ENCODE measurements at regions not wholly inside any gene's neighbourhood (a gene's known extent, or its start where the extent isn't known, plus 50 kb on each side); places are given as distances from the start of the nearest gene placed in this dataset.
"Not testable (repeated sequence)": the region's sequence is repeated elsewhere in the genome, so short reads cannot be mapped to it uniquely, and the experiment has no call there.

DNA sequence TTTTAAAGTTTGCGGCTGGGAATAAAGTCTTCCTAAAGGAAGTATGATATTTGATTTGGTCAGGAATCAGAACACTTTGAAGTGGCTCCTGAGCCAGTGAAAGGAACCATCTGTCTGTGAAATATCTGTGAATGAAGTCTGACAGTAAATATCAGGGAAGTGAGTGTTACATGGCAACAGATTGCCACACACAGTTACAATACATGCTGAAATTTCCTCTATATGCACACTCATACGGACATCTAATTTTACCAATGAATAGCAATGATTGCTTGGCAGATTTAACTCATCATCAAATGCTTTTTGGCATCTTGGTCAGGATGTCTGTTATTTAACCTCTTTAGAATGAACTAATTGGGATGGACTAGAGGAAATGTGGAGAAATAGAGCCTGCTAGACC, 1023.8 kb downstream of the FAT4 start:
- DNase-seq (ENCODE audit: low read depth in 2 of 2), result no peak

DNA sequence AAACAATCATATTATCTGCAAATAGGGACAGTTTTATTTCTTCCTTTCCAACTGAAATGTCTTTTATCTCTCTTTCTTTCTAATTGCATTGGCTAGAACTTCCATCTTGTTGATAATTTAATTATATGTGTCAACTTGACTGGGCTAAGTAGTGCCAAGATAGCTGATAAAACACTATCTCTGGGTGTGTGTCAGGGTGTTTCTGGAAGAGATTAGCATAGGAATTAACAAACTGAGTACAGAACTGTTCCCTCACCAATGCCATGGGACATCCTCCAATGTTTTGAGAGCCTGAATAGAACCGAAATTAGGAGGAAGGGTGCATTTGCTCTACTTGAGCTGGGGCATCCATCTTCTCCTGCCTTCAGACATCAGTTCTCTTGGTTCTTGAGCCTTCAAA, 1027.2 kb downstream of the FAT4 start:
- DNase-seq (ENCODE audit: low read depth in 2 of 2), result no peak

DNA sequence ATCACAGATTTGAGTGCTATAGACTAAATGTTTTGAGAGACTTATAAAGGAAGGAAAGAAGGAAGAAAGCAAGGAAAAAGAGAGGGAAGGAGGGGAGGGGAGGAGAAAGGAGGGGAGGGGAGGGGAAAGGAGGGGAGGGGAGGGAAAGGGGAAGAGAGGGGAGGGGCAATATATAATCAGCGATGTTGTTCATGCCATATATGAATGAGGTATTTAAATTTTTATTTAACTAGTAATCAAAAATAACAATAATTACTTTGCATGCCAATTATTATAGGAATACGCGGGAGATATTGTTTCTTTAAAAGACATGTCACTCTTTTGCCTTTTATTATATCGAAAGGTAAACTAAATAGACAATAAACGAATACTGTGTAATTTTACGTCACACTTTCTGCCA, 1029.7 kb downstream of the FAT4 start:
- no peak for DNase-seq (ENCODE audit: low read depth in 2 of 2)

DNA sequence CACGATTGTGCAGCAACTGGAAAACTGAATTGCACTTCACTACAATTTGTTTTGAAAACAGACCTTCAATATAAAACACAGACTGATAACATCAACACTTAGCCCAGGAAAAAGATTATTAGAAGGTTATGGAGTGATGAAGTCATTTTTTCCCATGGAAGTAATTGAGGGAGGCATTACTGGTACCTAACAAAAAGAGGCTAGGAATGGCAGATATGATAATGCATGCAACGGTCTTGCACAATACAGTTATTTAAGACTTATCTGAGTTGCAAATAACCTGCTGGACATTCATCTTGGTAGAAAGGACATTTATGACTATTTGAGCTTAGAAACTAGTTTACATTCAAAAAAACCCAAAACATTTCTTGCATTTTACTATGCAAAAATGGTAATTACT, 1031.9 kb downstream of the FAT4 start:
- no peak for DNase-seq (ENCODE audit: low read depth in 2 of 2)

DNA sequence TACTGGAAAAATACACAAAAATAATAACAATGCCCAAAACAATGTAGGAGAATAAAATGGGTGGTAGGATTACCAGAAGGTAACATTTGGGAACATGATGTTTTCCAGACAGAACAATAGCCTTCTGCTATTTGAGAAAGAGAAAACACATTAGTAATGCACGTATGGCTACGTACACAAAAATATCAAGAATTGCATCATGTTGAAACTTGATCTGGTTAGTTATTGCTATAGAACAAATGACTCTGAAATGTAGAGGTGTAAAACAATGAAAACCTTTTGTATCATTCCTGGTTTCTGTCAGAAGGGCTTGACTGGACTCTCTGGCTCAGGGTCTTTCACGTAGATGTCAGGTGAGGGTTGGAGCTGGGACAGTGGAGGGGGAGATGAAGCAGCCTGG, 1040.0 kb downstream of the FAT4 start:
- no peak for DNase-seq (ENCODE audit: low read depth in 2 of 2)

DNA sequence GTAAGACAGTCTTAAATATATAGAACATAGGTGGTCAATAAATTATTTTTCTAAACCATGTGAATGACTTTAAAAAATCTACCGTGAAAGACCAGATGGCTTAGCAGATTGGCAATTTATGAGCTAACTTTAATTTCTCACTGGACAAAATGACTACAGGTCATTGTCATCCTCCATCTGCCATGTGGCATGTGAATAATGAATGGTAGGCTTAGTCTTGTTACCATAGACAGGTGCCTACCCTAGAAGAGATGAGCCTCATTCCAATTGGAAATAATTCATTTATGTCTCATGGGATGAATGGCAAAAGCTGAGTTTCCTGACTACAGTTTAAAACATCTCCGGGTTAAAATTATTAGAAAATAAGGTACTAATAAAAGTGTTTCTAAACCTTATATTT, 1043.3 kb downstream of the FAT4 start:
- DNase-seq (ENCODE audit: low read depth in 2 of 2), result no peak

DNA sequence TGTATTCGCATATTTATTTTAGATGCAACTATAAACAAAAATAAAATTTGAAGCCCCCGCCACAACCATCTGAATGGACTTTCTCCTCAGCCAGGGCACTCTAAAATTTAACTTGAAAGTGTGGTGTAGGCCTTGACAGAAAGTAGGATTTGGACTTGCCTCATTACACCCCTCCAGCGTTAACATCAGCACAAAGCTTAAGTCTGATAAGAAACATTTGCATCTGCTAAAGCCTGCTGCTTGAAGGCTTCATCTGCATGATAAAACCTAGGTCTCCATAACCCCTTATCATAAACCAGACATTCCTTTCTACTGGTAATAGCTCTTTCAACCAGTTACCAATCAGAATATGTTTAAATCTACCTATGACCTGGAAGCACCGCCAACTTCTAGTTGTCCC, 1046.5 kb downstream of the FAT4 start:
- no peak for DNase-seq (ENCODE audit: low read depth in 2 of 2)

DNA sequence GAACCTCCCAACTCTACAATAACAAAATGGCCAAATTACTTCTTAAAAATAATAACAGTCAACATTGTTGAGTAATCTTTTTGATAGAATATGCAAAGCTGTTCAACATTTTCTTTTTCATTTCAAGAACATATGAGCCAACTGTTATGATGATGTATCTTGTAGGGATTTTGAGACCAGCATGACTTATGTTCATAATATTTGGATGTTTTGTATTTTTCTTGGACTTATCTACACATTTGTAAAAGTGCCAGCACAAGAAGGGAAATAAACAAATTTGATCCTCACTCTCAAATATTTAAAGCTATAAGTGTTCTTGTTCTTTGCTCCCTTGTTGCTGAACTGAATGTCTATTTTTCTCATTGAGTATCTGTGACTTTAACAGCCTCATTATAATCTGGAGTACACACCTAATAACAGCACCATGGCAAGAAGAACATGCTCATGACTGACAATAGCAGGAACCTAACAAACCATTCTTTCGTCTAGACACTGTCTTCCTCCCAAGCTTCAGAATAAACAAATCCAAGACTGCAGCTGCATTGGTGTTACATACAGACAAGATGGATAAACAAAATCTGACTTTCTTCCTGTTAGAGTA, 1049.7 kb downstream of the FAT4 start:
- no peak for DNase-seq (ENCODE audit: low read depth in 2 of 2)

DNA sequence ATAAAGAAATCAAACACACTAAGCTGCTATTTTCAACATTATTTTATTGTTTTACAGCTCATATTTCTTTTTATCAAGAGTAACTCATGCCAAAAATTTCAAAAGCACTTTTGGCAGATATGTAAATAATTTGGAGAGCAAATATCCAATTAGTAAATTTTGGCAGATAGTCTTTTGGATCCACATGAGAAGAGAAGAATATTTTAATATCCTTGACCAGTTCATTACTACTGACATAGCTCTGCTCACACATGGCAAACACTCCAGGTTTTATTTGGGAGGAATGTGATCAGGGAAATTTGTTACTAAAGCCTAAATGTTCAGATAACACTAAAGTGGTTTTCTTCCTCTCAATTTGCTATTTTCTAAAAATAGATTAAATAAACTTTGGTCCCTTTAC, 1054.3 kb downstream of the FAT4 start:
- no peak for DNase-seq (ENCODE audit: low read depth in 2 of 2)

DNA sequence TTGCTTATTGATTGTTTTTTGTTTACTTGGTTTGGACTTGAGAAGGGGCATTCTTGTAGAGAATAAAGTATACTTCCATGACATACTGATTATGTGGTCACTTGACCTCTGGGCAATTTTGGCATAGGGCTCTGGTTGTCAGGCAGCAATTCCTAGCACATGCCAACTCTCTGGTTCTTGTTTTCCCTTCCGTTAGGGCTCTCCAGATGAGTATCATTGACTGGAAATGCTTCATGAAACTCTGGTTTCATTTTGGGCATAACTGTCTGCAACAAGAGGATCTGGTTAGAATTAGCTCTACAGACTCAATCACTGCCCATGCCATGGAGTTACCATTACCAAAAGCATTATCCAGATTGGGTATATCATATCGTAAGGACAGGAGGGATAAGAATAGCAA, 1057.9 kb downstream of the FAT4 start:
- DNase-seq (ENCODE audit: low read depth in 2 of 2), result no peak

DNA sequence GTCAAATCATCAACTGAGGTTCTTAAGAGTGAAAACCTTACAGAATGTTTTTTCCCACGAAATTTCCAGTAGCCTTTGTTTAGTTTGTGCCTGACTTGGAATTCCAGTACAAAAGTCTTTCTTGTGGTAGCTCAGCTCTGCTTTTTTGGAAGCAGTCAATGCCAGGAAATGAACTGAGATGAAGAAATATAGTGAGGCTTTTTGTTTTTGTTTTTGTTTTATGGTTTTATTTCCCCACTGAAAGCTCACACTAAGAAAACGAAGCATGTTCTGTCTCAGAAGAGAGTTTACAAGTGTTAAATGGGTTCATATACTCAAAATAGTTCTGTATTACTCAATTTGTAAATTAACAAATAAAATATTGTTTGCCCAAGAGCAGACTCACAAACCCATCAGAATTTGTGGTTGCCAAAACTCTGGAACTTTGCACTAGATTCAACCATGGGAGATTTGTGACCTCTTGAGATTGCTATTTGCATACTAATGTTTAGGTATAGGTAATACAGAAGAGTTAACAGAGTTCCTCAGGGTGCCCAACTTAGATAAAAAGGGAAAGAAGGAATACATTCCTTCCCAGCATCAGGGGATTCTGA, 1060.8 kb downstream of the FAT4 start:
- DNase-seq (ENCODE audit: low read depth in 2 of 2), result no peak

DNA sequence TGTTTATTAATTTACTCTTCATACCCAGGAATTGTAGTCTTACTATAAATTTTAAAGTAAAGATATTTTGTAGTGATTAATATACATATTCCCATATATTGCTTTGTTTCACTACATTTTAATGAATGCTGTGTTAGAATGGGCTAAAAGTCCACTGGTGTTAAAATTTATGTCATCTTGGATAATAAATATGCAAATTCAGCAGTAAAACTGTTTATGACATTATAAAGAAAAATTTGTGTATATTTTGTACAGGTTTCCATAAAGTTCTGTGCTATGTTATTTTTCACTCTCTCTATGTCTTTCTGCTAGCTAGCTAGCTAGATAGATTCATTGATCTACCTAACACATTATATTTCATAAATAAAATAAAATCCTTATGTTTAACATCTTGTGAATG, 1071.2 kb downstream of the FAT4 start:
- DNase-seq (ENCODE audit: low read depth in 2 of 2), result no peak

DNA sequence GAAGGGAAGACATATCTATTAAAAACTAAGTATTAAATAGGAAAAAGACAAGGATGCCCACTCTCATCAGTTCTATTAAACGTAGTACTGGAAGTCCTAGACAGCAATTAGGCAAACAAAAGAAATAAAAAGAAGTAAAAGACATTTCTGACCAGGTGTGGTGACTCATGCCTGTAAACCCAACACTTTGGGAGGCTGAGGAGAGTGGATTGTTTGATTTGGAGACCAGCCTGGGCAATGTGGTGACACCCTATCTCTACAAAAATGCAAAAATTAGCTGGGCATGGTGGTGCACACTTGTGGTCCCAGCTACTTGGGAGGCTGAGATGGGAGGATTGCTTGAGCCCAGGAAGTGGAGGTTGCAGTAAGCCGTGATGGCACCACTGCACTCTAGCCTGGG, 1071.8 kb downstream of the FAT4 start:
- DNase-seq (ENCODE audit: low read depth in 2 of 2), result no peak

DNA sequence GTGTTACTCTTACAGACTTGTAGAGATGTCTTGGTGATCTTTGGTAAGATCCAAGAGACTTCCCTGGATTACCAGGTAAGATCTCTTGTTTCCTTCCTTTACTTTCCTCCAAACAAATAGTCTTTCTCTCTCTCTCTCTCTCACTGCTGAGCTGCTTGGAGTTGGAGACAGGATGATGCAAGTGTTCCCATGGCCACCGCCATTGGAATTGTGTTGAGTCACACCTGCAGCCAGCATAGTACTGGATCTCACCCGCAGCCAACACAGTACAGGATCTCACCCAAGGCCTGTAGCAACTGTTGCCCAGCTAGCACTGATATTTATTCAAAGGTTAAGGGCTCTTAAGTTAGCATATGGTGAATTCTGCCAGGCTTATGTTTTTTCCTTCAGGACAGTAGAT, 1080.9 kb downstream of the FAT4 start:
- DNase-seq (ENCODE audit: low read depth in 2 of 2), result no peak

DNA sequence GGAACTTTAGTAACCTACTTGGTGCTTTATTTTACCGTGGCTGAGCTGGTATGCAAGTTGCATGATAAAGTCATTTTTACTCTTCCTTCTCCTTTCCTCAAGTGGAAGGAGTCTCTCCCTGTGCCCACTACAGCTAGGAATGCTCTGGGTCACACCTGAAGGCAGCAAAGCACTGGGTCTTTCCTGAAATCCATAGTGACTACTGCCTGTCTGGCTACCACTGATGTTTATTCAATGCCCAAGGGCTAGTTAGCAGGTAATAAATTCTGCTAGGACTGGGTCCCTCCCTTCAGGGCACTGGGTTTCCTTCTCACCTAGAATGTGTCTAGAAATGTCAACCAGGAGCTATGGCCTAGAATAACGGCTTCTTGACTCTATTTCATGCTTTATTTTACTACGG, 1081.4 kb downstream of the FAT4 start:
- no peak for DNase-seq (ENCODE audit: low read depth in 2 of 2)

DNA sequence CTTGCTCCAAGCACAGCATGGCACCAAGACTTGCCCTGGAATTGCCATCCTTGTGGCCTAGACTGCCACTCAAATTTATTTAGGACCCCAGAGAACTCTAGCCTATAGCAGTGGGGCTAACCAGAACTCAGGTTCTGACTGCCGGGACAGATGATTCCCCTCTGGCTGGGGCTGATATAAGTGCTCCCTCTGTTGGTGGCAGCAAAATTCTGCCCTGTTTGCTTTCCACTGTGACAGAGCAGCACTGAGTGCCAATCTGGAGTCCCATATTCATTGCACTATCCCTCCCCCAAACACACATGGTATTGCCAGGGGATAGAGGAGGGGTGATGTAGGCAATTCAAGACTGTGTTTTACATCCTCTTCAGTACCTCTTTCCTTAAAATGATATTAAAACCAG, 1081.9 kb downstream of the FAT4 start:
- DNase-seq (ENCODE audit: low read depth in 2 of 2), result no peak

DNA sequence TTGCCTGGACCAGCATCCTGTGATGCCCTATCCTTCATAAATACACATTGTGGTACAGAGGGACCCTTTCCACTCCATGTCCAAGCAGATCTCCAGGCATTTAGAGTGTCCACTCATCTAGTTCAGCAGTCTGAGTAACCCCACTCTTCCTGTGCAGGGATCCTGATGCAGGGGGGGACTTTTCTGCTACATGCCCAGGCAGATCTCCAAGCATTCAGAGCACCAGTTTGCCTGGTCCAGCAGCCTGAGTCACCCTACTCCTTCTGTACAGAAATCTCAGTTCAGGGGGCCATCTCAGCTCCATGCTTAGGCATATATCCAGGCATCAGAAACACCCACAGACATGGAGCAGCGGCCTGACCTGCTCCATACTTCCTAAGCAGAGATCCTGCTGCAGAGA, 1089.8 kb downstream of the FAT4 start:
- DNase-seq (ENCODE audit: low read depth in 2 of 2), result no peak

DNA sequence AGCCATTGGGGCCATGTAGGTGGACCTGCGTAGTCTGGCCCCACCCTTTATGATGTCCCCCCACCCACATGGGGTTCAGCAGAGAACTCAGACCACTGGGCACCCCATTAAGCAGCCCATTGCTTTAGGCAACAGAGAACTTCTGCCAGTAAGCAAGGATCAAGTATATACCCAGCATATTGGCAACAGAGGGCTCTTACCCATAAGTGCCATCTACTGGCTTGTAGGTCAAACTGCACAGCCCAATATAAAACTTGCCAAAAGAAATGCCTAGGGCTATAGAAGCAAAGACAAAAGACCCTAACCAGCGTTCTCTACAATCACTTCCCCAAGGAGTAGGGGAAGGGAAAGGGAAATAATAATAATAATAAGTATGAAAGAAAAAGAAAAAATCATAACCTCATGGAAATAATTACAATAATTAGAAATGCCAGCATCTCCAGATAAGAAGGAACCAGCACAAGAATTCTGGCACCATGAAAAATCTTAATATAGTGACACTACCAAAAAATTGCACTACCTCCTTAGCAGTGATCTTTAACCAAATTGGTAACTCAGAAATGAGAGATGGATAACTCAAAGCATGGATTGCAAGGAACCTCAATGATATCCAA, 1090.7 kb downstream of the FAT4 start:
- no peak for DNase-seq (ENCODE audit: low read depth in 2 of 2)

DNA sequence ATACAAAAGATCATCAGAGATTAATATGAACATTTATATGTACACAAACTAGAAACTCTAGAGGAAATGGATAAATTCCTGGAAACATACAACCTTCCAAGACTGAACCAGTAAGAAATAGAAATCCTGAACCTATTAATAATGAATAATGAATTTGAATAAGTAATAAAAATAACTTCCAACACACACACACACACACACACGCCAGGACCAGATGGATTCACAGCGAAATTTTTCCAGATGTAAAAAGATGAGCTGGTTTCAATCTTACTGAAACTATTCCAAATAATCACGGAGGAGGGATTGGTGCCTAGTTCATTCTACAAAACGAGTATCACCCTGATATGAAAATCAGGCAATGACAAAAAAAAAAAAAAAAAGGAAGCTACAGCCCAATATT, 1095.0 kb downstream of the FAT4 start:
- no peak for DNase-seq (ENCODE audit: low read depth in 2 of 2)

DNA sequence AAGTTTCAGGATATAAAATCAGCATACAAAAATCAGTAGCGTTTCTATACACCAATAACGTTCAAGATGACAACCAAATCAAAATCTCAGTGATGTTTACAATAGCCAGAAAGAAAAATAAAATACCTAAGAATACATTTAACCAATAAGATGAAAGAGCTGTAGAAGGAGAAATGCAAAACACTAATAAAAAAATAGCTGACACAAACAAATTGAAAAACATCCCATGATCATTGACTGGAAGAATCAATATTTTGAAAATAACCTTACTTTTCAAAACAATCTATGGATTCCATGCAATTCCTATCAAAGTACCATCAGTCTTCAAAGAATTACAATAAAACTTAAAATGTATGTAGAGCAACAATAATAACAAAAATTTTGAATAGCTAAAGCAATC, 1096.3 kb downstream of the FAT4 start:
- DNase-seq (ENCODE audit: low read depth in 2 of 2), result no peak

DNA sequence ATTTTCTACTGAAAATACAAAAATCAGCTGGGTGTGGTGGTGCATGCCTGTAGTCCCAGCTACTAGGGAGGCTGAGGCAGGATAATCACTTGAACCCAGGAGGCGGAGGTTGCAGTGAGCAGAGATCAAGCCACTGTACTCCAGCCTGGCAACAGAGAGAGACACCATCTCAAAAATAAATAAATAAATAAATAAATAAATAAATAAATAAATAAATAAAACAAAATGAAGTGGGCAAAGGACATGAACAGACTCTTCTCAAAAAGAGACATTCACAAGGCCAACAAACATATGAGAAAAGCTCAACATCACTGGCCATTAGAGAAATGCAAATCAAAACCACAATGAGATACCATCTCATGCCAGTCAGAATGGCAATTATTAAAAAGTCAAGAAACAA, 1097.6 kb downstream of the FAT4 start:
- DNase-seq (ENCODE audit: low read depth in 2 of 2), result not testable (repeated sequence)

DNA sequence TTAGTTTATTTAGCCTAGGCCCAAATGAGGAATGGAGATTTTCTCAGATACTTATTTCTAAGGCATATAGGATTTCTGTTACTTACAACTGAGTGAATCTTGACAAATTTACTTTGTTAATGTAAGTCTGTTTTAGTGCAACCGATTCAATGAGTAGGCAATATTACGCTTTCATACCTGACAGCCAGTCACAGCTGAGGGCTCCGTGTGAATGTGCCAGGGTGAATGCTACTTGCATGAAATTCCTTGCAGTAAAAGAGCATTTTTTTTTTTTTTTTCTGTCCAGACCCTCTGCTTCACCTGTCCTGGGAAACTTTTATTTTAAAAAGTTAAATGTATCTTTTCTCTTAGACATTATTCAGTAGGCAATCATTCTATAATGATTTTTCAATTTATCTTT, 1100.0 kb downstream of the FAT4 start:
- no peak for DNase-seq (ENCODE audit: low read depth in 2 of 2)

DNA sequence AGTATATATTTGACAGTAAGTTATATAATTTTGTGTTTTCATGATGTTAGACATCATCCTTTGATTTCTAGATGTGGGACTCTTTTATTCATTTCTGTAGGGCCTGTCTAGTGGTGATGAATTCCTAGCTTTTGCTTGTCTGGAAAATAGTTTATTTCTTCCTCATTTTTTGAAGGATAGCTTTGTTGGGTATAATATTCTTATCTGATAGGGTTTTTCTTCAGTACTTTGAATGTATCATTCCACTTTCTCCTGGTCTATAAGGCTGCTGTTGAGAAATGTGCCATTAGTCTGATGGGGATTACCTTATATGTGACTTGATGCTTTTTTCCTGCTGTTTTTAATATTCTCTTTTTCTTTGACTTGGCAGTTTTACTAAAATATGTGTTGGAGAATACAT, 1104.5 kb downstream of the FAT4 start:
- DNase-seq (ENCODE audit: low read depth in 2 of 2), result no peak

DNA sequence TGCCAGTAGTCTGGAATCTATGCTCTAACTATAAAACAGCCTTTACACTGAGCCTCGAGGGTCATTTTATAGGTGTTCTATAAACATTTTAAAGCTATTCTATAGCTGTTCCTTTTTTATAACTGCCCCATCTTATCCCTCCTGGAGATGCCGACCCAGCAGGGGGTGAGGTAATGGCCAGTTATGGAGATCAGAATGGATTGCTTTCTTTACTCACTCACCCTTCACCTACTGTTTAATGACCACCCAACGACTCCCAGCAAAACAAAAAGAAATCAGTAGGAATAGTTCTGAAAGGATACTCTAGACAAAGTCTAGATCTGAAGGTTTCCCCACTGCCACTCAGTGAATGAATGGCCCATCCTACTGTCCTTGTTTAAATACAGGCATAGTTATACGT, 1113.1 kb downstream of the FAT4 start:
- no peak for DNase-seq (ENCODE audit: low read depth in 2 of 2)
